AG20443 (cell line): ENCODE measurements at regions not wholly inside any gene's neighbourhood (a gene's known extent, or its start where the extent isn't known, plus 50 kb on each side); places are given as distances from the start of the nearest gene placed in this dataset.

Experiments
- DNase-seq: peaks from one replicate; pipeline ENCODE4 v3.0.0; 2012; ENCODE audit warnings: low spot score, mixed read lengths

GRCh38 chr3:19093084-19093483 lies 55.2 kb upstream of the KCNH8 start:
- DNase-seq: no peak

GRCh38 chr3:19077388-19077787 lies 70.9 kb upstream of the KCNH8 start:
- DNase-seq: no peak

DNA sequence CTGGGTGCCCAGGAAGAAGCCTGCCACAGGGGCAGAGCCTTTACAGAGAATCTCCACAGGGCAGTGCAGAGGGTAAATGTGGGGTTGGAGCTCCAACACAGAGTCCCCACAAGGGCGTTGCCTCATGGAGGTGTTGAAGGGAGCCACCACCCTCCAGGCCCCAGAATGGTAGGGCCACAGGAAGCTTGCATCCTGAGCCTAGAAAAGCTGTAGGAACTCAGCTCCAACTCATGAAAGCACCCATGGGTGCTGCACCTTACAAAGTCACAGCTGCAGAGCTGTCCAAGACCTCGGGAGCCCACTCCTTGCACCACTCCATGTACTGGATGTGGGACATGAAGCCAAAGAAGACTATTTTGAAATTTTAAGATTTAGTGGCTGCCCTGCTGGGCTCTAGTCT lies 73.3 kb upstream of the KCNH8 start:
- no peak for DNase-seq

DNA sequence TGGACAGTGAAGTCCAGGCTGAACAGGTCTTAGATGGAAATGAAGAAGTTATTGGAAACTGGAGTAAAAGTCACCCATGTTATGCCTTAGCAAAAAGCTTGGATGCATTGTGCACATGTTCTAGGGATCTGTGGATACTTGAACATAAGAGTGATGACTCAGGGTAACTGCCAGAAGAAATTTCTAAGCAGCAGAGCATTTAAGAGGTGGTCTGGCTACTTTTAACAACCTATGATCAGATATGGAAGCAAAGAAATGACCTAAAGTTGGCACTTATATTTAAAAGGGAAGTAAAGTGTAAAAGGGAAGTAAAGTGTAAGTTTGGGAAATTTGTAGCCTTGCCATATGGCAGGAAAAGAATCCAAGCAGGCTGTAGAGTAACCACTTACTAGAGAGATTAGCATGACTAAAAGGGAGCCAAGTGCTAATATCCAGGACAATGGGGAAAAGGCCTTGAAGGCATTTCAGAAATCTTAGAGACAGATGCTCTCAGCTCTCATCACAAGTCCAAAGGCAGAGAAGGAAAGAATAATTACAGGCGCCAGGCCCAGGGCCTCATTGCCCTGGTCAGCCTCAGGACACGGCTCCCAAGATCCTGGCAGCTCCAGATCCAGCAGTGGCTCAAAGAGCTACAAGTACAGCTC lies 73.9 kb upstream of the KCNH8 start:
- DNase-seq: no peak

- DNase-seq: no peak
Measured at GRCh38 chr3:19073341-19074105, 74.8 kb upstream of the KCNH8 start.

DNA sequence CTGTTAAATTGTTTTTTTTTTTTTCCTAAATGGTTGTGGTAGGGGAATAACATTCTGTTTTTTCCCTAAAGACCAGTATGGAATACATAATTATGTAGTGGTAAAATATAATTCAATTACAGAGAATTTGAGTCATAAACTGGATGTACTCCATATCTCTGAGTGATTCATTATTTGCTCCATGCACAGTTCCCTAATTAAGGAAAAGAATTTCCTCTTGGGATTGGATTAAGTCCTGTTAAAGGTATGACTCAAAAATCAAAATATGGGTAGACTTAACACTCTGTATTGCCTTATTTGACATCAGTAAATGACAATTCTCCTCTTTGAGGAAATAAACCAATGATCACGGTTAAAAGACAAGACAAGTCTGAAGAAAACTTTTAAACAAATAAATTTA lies 78.0 kb upstream of the KCNH8 start:
- DNase-seq: no peak

DNA sequence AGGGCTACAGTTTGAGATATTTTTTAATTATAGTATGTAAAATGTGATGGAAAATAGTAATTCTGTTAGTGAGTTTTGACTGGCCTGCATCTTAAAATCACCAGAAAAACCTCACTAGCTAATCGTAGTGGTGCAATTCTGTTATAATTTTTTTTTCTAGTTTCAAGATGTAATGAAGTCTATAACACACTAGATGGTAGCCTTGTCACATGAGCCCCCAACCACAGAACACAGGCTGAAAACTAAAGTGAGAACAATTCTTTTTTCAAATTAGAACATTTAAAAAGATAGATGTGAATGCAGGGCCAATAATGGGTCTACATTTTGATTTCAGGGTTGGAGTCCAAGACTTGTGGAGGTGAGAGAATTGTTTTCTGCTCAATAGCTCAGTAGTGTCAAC lies 83.3 kb upstream of the KCNH8 start:
- no peak for DNase-seq

DNA sequence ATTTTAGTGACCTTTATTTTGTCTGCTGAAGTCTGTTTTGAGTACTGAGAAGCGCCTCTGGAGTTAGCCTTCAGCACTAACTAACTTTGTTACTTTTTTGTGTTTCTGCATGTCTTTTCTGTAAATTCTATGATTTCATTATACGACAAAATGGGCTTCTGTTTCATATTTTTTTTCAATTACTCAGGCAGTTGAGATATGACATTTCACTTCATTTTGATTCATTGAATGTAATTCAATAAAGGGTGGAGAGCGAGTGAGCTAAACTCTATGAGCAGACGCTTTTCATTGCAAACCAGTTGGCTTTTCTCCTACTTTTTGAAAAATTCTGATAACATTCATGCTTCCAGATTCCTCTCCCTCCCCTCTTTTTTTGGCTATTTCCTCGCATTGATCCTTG lies 84.4 kb upstream of the KCNH8 start:
- no peak for DNase-seq

DNA sequence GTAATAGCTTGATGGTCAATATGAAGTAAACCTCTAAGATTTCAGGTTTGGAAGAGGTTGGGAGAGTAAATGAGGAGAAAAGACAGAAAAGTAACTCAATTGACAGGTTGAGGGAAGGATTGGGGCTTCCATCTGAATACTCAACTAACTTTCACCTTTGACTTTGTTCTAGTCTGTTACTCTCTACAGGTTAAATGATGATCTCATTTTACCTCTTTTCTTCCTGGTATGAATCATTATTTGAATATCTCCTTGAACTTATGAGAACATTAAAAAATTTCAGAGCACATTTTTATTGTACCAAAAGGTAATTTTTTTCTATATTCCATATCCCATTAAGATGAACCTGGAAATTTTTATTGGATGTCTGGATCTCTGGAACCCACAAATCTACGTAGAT lies 87.9 kb upstream of the KCNH8 start:
- DNase-seq: no peak

DNA sequence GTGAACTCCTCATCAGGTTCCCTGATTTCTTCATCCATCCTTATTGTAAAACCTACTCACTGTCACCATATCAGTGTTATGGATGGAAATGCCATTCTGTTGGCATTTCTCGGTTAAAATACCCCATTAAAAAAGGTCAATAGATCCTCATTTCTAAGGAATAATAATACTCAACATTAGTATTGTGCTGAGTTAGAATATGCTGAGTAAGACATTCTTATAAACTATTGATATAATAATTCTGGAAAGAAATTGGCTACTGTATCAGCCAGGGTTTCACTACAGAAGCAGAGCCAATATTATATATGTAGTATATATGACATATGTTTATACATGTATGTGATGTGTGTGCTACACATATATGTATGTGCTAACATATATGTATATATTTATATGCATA lies 95.4 kb upstream of the KCNH8 start:
- no peak for DNase-seq

GRCh38 chr3:19046440-19046839 lies 101.9 kb upstream of the KCNH8 start:
- DNase-seq: no peak

DNA sequence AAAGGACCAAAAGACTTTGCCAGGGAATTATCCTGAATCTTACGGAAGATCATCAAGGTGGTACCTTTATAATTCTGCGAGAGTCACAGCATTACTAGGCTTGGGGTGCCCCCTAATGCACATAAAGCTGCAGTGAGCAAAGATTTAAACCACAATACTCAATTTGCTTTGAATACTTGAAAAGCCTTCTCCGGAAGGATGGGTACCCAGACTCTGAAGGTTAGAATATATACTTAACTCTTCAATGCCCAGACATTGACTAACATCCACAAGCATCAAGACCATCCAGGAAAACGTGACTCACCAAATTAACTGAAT lies 117.8 kb upstream of the KCNH8 start:
- DNase-seq: no peak

DNA sequence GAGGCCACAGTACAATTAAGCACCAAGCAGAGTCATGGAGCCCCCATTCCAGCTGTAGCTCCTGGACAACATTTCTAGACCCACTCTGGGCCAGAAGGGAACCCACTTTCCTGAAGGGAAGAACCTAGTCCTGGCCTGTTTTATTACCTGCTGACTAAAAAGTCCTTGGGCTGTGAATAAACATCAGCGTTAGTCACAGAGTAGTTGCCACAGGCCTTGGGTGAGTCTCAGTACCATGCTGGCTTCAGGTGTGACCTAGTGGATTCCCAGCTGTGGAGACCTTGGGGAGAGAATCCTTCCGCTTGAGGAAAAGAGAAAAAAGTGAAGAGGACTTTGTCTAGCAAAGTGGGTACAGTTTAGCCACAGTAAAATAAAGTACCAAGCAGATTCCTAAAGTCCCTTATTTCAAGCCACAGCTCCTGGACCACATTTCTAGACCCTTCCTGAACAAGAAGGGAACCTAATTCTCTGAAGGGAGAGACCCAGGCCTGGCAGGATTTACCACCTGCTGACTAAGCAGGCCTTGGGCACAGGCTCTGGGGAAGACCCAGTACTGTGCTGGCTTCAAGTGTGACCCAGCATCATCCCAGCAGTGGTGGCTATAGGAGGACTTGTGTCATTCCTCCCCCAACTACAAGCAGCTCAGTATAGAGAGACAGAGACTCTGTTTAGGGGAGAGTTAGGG lies 118.3 kb upstream of the KCNH8 start:
- no peak for DNase-seq

GRCh38 chr3:19025441-19025840 lies 122.9 kb upstream of the KCNH8 start:
- no peak for DNase-seq

- DNase-seq: no peak
Measured at GRCh38 chr3:19022546-19022945, 125.8 kb upstream of the KCNH8 start.

- DNase-seq: no peak
Measured at GRCh38 chr3:19016851-19017250, 131.5 kb upstream of the KCNH8 start.

DNA sequence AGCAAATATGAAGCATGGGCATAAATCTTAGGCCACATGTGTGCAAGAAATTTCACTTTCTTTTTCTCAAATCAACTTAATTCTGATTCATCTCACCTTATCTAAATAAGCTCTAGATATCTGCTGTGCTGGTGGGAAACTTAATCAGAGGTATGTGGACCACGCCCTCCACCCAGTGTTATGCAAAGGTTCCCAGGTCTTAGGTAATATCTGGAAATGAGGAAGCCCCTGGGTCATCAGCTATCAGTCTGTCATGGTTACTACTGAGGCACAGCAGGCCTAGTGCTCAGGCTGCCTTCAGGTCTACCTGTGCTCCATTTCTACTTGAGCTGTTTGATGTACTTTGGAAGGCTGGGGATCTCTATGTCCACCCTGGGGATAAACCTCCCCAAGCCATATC lies 134.4 kb upstream of the KCNH8 start:
- no peak for DNase-seq

DNA sequence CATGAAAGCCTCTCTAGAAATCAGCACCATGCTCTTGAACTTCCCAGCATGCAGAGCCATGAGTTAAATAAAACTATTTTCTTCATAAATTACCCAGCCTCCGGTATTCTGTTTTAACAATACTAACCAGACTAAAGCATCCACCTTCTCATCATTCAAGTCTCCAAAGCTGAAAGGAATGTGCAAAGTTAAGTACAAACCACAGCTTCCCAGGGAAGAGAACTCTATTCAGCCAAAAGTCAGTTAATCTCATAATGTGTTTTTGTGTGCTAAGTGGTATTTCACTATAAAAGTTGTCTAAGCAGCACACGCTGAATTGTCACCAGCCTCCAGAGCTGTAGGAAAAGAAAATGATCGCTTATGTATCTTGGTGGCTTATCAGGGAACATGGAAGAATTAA lies 135.5 kb upstream of the KCNH8 start:
- DNase-seq: no peak

GRCh38 chr3:19002606-19003005 lies 145.7 kb upstream of the KCNH8 start:
- no peak for DNase-seq

GRCh38 chr3:18998069-18998468 lies 150.2 kb upstream of the KCNH8 start:
- no peak for DNase-seq

DNA sequence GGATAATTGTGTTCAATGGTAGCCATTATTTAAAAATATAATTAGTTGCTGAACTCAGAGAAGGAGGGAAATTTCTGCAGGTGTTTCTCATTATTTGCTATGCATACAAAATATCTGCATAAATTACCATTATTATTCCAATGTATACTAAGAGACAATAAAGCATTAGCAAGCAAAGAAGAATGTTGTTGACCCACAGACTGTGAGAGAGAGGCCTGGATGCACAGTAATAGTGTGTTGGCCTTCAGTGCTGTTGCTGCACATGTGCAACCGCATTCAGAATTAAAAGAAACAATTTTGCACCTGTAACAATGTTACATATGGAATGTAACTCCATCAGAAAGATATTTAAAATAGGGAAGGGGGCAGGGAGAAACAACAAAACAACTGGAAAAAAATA lies 155.6 kb upstream of the KCNH8 start:
- no peak for DNase-seq

GRCh38 chr3:18989237-18989795 lies 159.0 kb upstream of the KCNH8 start:
- no peak for DNase-seq

- DNase-seq: no peak
Measured at GRCh38 chr3:18988614-18989229, 159.6 kb upstream of the KCNH8 start.
